ENCODE measurements at regions not wholly inside any gene's neighbourhood (a gene's known extent, or its start where the extent isn't known, plus 50 kb on each side); places are given as distances from the start of the nearest gene placed in this dataset.

DNA sequence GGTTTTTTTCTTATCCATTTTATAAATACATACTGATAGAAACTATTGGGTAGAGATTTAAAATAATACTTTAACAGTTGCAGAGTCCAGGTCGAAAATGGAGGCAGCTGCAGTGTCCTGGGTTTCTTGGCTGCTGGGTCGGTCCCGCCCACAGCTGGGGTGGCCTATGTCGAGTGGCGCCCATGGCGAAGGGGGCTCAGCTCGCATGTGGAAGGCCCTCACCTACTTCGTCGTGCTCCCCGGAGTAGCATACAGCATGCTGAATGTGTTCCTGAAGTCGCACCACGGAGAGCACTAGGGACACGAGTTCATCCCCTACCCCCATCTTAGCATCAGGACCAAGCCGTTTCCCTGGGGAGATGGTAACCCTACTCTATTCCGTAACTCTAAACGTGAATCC lies 1304.9 kb upstream of the ADGRL2 start:
- no peak overlapping the region for H3K4me3 ChIP-seq (ENCODE audit: low read depth, low read length)
- DNase-seq (ENCODE audit: low read depth), result no peak
- TF ChIP-seq, protein P1, sequence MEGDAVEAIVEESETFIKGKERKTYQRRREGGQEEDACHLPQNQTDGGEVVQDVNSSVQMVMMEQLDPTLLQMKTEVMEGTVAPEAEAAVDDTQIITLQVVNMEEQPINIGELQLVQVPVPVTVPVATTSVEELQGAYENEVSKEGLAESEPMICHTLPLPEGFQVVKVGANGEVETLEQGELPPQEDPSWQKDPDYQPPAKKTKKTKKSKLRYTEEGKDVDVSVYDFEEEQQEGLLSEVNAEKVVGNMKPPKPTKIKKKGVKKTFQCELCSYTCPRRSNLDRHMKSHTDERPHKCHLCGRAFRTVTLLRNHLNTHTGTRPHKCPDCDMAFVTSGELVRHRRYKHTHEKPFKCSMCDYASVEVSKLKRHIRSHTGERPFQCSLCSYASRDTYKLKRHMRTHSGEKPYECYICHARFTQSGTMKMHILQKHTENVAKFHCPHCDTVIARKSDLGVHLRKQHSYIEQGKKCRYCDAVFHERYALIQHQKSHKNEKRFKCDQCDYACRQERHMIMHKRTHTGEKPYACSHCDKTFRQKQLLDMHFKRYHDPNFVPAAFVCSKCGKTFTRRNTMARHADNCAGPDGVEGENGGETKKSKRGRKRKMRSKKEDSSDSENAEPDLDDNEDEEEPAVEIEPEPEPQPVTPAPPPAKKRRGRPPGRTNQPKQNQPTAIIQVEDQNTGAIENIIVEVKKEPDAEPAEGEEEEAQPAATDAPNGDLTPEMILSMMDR (conservative IDR thresholded peaks at IDR 0.05; ENCODE audit: low read depth, low read length), result no peak

DNA sequence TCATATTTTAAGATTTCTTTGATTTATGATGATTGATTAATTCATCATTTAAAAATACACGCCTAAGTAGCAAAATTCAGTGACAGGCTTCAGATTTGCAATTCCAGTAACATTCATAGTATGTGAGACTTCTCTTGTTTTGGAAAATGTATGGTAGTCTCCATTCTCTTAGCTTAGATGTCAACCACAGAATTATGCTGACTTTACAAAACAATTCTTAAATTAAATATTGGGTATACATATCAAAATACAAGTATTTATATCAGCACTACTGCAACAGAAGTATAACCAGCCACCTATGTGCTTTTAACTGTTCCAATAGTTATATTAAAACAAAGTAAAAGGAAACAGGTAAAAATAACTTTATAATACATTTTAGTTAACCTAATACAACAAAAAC lies 1328.6 kb upstream of the ADGRL2 start:
- no peak for DNase-seq (ENCODE audit: low read depth)
- no peak overlapping the region for H3K4me3 ChIP-seq (ENCODE audit: low read depth, low read length)
- TF ChIP-seq, protein P1 (conservative IDR thresholded peaks at IDR 0.05; ENCODE audit: low read depth, low read length), result no peak

DNA sequence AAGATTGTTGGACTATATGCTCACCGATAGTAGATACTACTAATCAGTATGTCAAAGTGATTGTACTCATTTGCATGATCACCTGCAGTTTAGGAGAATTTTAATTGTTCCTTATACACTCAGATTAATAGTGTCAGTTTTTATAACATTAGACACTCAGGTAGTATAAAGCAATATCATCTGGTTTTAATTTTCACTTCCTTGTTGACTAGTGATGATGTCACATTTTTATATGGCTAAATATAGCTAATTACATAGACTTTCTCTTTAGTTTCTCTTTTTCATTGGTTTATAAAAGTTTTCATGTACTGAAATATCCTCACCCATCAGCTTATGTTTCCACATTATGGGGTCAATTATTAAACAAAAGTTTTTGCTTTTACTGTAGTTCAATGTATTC lies 1332.4 kb upstream of the ADGRL2 start:
- TF ChIP-seq, protein P1 (conservative IDR thresholded peaks at IDR 0.05; ENCODE audit: low read depth, low read length), result no peak

DNA sequence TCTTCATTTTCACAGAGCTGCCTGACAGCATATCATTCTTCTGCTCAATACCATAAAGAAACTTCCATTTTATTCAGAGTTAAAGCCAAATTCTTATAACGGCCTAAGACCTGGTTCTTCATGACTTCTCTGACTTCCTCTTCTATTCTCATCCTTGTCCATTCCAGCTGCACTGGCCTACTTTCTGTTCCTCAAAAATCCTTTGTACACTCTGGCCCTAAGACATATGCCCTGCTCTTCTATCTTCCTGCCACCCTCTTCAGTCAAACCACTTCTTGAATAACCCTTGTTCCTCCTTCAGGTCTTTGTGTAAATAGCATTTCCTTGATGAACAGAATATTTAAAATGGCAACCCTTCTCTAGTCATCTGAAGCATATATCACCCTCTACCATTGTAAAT lies 1338.7 kb upstream of the ADGRL2 start:
- no peak for DNase-seq (ENCODE audit: low read depth)
- TF ChIP-seq, protein P1 (conservative IDR thresholded peaks at IDR 0.05; ENCODE audit: low read depth, low read length), result no peak
- no peak overlapping the region for H3K4me3 ChIP-seq (ENCODE audit: low read depth, low read length)

More for the DNA sequence above, 1332.4 kb upstream of the ADGRL2 start:
- H3K4me3 ChIP-seq (ENCODE audit: low read depth, low read length), result no peak overlapping the region
- DNase-seq (ENCODE audit: low read depth), result no peak

DNA sequence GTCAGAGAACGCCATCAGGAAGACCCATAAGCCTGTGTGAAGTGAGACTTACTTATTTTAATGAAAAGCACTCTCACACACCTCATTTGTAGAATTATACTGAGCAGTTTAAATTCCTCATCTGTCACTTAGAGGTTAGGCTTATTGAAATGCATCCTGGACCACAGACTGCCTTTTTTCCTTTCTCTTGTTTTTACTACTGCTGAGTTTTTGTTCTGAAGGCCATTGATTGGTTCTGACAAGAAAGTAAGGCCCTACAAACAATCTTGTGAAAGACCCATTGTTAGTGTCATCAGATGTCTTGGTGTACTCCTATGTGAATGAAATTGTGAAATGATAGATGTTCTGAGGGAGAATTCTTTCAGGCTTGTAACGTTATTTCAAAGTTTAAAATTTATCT lies 1343.3 kb upstream of the ADGRL2 start:
- TF ChIP-seq, protein P1 (conservative IDR thresholded peaks at IDR 0.05; ENCODE audit: low read depth, low read length), result no peak
- DNase-seq (ENCODE audit: low read depth), result no peak
- H3K4me3 ChIP-seq (ENCODE audit: low read depth, low read length), result no peak overlapping the region

DNA sequence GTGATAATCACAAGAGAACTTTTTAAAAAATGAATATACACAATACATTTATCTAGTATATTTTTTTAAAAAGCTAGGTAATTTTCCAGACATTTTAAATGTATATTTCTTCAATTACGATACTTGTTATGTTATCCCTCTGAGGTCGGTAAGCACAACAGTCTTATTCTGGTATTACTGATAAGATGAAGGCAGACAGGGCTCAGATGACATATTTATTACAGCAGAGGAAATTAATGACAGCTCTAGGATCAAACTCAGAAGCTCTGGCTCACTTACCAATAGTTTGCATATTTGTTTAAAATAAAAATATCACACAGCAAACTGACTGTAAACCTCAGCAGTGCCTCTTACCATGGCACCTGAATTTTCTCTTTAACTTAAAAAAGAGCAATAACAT lies 1347.0 kb upstream of the ADGRL2 start:
- TF ChIP-seq, protein P1 (conservative IDR thresholded peaks at IDR 0.05; ENCODE audit: low read depth, low read length), result no peak
- H3K4me3 ChIP-seq (ENCODE audit: low read depth, low read length), result no peak overlapping the region
- DNase-seq (ENCODE audit: low read depth), result no peak

DNA sequence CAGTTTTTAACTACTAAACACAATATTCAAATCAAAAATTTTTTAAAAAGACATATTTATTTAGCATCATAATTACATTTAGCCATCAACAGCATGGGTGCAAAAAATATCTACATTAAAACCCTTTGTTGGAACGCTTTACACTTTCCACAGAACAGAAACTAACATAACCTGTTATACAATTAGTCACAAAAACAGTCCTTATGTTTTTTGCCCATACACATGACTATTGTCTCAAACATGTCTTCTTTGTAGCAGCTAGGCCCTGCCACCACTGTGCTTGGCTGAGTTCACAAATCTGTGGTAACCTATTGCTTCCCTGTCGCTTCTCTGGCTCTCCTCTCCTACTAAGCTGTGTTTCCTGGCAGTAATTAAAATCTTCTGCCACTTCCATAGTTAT lies 1350.0 kb upstream of the ADGRL2 start:
- no peak for DNase-seq (ENCODE audit: low read depth)
- H3K4me3 ChIP-seq (ENCODE audit: low read depth, low read length), result no peak overlapping the region
- TF ChIP-seq, protein P1 (conservative IDR thresholded peaks at IDR 0.05; ENCODE audit: low read depth, low read length), result no peak

All from epithelial cell of proximal tubule (primary cell).